Keratinocyte (primary cell): ENCODE measurements at regions not wholly inside any gene's neighbourhood (a gene's known extent, or its start where the extent isn't known, plus 50 kb on each side); places are given as distances from the start of the nearest gene placed in this dataset.
"Not testable (repeated sequence)": the region's sequence is repeated elsewhere in the genome, so short reads cannot be mapped to it uniquely, and the experiment has no call there.

ENCODE experiments used
- DNase-seq: peaks from one replicate; pipeline ENCODE4 v3.0.0-alpha.2; 2011; ENCODE audit warnings: low read depth, missing footprints, low spot score
- FAIRE-seq: peaks from 2 replicates; lab custom pipeline; 2011; peaks lifted over from hg19 to GRCh38; lab: Jason Lieb, UNC
- H2AFZ ChIP-seq: 2 replicates; pipeline ENCODE4 v1.6.0; 2012; ENCODE audit warnings: low read length, control low read depth, inconsistent platforms; ENCODE audit not compliant: control insufficient read depth
- H3K27ac ChIP-seq: 2 replicates; pipeline ENCODE4 v1.5.1; 2011; ENCODE audit warnings: low read length; ENCODE audit not compliant: control insufficient read depth, insufficient read depth
- H3K27me3 ChIP-seq: 3 replicates; pipeline ENCODE4 v1.6.0; 2011; ENCODE audit warnings: low read length; ENCODE audit not compliant: control insufficient read depth, insufficient read depth; ENCODE audit errors: extremely low read depth
- H3K36me3 ChIP-seq, 2 experiments: 2 replicates in 1 of 2; 3 replicates in 1 of 2; pipeline ENCODE4 v1.5.1; 2011; ENCODE audit warnings: low read length in 2 of 2, mild to moderate bottlenecking in 1 of 2; ENCODE audit not compliant: control insufficient read depth in 2 of 2, insufficient read depth in 2 of 2; ENCODE audit errors: extremely low read depth in 1 of 2
- H3K4me1 ChIP-seq: 3 replicates; pipeline ENCODE4 v1.5.1; 2011; ENCODE audit warnings: low read length; ENCODE audit not compliant: control insufficient read depth, insufficient read depth; ENCODE audit errors: extremely low read depth
- H3K4me2 ChIP-seq: 3 replicates; pipeline ENCODE4 v1.6.0; 2011; ENCODE audit warnings: low read depth, low read length; ENCODE audit not compliant: control insufficient read depth, insufficient read depth; ENCODE audit errors: extremely low read depth
- H3K4me3 ChIP-seq, 3 experiments: fragments of 200-600 bp in 1 of 3; sonication (generic) in 1 of 3; 2 replicates in 2 of 3; 3 replicates in 1 of 3; pipeline ENCODE4 v1.5.1; 2011 to 2016; ENCODE audit warnings: low read length in 3 of 3, mild to moderate bottlenecking in 3 of 3, control low read depth in 2 of 3, inconsistent platforms in 1 of 3, low read depth in 1 of 3, mixed read lengths in 1 of 3, mixed run types in 1 of 3, moderate library complexity in 1 of 3; ENCODE audit not compliant: control insufficient read depth in 2 of 3, insufficient read depth in 2 of 3; ENCODE audit errors: extremely low read depth in 1 of 3
- H3K79me2 ChIP-seq: 2 replicates; pipeline ENCODE4 v1.6.0; 2012; ENCODE audit warnings: low read length; ENCODE audit not compliant: control insufficient read depth, insufficient read depth
- H3K9ac ChIP-seq: 3 replicates; pipeline ENCODE4 v1.6.0; 2011; ENCODE audit warnings: low read length; ENCODE audit not compliant: control insufficient read depth, insufficient read depth; ENCODE audit errors: extremely low read depth
- H3K9me1 ChIP-seq: 3 replicates; pipeline ENCODE4 v1.6.0; 2011; ENCODE audit warnings: low read length; ENCODE audit not compliant: control insufficient read depth, insufficient read depth; ENCODE audit errors: extremely low read depth
- H3K9me3 ChIP-seq: 2 replicates; pipeline ENCODE4 v1.5.1; 2012; ENCODE audit warnings: low read depth, low read length; ENCODE audit not compliant: control insufficient read depth
- H4K20me1 ChIP-seq: 3 replicates; pipeline ENCODE4 v1.6.0; 2011; ENCODE audit warnings: low read length; ENCODE audit not compliant: control insufficient read depth, insufficient read depth; ENCODE audit errors: extremely low read depth
- EZH2 ChIP-seq: IDR thresholded peaks from one replicate; pipeline ENCODE4 v1.6.1; 2012; ENCODE audit warnings: inconsistent platforms, mild to moderate bottlenecking, low read length, moderate library complexity
- dilution Hi-C: fragments of 300-500 bp; cut with MboI; formaldehyde crosslinking; loops from one replicate; pipeline ENCODE4 v1.7.0; 2020; ENCODE audit warnings: low sequenced_read_pairs; ENCODE audit not compliant: extremely low pct_ligation_motif_present
- TF ChIP-seq, protein P1 (sequence below), 3 experiments: IDR thresholded peaks in 1 of 3; conservative IDR thresholded peaks in 1 of 3; optimal IDR thresholded peaks in 1 of 3; 2 replicates in 2 of 3; 3 replicates in 1 of 3; pipeline versions ENCODE3 to v1.5.1; 2011; ENCODE audit warnings: low read length in 3 of 3, mild to moderate bottlenecking in 3 of 3, moderate library complexity in 2 of 3, control low read depth in 1 of 3, inconsistent platforms in 1 of 3; ENCODE audit not compliant: insufficient read depth in 2 of 3; ENCODE audit errors: extremely low read depth in 1 of 3

DNA sequence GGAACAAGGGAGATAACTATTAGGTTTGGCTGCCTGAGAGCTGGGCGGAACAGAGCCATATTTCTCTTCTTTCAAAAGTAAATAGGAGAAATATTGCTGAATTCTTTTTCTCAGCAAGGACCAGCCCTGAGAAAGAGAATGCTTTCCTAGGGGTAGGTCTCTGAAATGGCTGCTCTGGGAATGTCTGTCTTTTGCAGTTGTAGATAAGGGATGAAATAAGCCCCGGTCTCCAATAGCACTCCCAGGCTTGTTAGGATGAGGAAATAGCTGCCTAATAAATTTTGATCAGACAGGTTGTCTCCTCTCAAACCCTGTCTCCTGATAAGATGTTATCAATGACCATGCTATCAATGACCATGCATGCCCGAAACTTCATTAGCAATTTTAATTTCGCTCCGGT lies 207.8 kb upstream of the KIT start:
- Histone ChIP-seq H2AFZ (no peak overlapping the region), H3K9ac (no peak overlapping the region), H3K4me1 (no peaks in the 10 kb centered on the region), H3K27me3 (no peaks in the 10 kb centered on the region), H4K20me1 (no peaks in the 10 kb centered on the region), H3K27ac (no peak overlapping the region), H3K4me2 (no peak overlapping the region), H3K36me3 (no peaks in the 10 kb centered on the region), H3K79me2 (no peaks in the 10 kb centered on the region), H3K9me3 (peaks cover 2% of the 10 kb centered on the region), H3K4me3 (no peak overlapping the region), H3K9me1 (no peaks in the 10 kb centered on the region)
- FAIRE-seq = no peak
- dilution Hi-C loops = no loop called here
- TF ChIP-seq, protein P1, sequence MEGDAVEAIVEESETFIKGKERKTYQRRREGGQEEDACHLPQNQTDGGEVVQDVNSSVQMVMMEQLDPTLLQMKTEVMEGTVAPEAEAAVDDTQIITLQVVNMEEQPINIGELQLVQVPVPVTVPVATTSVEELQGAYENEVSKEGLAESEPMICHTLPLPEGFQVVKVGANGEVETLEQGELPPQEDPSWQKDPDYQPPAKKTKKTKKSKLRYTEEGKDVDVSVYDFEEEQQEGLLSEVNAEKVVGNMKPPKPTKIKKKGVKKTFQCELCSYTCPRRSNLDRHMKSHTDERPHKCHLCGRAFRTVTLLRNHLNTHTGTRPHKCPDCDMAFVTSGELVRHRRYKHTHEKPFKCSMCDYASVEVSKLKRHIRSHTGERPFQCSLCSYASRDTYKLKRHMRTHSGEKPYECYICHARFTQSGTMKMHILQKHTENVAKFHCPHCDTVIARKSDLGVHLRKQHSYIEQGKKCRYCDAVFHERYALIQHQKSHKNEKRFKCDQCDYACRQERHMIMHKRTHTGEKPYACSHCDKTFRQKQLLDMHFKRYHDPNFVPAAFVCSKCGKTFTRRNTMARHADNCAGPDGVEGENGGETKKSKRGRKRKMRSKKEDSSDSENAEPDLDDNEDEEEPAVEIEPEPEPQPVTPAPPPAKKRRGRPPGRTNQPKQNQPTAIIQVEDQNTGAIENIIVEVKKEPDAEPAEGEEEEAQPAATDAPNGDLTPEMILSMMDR (optimal IDR thresholded peaks at IDR 0.05 in 1 of 3, IDR thresholded peaks at IDR 0.05 in 1 of 3, conservative IDR thresholded peaks at IDR 0.05 in 1 of 3; ENCODE audit: extremely low read depth in 1 of 3, insufficient read depth in 2 of 3, low read length in 3 of 3) = no peak
- no peak for TF ChIP-seq EZH2
- no peak for DNase-seq

DNA sequence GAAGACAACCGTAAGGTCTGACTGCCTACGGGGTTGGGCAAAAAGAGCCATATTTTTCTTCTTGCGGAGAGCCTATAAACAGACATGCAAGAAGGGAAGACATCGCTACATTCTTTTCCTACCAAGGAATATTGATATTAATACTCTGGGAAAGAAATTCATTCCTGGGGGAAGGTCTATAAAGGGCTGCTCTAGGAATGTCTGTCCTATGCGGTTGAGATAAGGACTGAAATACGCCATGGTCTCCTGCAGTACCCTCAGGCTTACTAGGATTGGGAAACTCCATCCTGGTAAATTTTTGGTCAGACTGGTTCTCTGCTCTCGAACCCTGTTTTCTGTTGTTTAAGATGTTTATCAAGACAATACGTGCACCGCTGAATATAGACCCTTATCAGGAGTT lies 190.8 kb upstream of the KIT start:
- H3K4me3 ChIP-seq, H2AFZ ChIP-seq, FAIRE-seq, H3K9me1 ChIP-seq, H3K27me3 ChIP-seq, H3K79me2 ChIP-seq, H3K9me3 ChIP-seq, dilution Hi-C loops, H3K4me1 ChIP-seq, H3K36me3 ChIP-seq, H4K20me1 ChIP-seq, H3K27ac ChIP-seq, DNase-seq, H3K9ac ChIP-seq, H3K4me2 ChIP-seq: not testable (repeated sequence)

DNA sequence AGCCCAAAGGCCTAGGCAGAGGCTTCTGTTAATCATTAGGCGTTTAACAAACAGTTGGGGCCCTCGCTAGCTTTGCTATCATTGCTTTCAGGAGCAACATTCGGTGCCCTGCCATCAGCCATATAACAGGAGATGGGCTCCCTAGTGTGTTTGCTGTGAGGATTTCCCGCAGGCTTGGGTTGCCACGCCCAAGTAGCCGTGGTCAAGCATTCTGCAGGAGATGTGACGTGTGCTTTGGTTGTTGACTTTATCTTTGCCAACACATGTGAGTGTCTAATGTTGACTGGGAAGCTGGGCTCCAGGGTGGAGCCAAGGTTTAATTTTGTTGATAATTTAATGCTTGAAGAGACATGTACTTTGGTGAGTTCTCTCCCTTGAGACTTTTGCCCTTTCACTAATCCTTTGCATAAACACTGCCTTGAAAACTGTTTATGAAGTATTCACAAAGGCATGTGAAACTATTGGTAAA lies 184.6 kb upstream of the KIT start:
- dilution Hi-C loops = no loop called here
- no peaks in the 10 kb centered on the region for H3K4me1 ChIP-seq
- TF ChIP-seq, protein P1 (optimal IDR thresholded peaks at IDR 0.05 in 1 of 3, IDR thresholded peaks at IDR 0.05 in 1 of 3, conservative IDR thresholded peaks at IDR 0.05 in 1 of 3; ENCODE audit: extremely low read depth in 1 of 3, insufficient read depth in 2 of 3, low read length in 3 of 3) = no peak
- no peak for TF ChIP-seq EZH2
- no peak overlapping the region for H3K9ac ChIP-seq
- H2AFZ ChIP-seq = no peak overlapping the region
- H3K27me3 ChIP-seq = no peaks in the 10 kb centered on the region
- no peaks in the 10 kb centered on the region for H3K9me3 ChIP-seq
- no peaks in the 10 kb centered on the region for H4K20me1 ChIP-seq
- FAIRE-seq (no peak), DNase-seq (no peak)
- no peaks in the 10 kb centered on the region for H3K9me1 ChIP-seq
- H3K79me2 ChIP-seq = no peaks in the 10 kb centered on the region
- no peak overlapping the region for H3K27ac ChIP-seq
- H3K36me3 ChIP-seq = no peaks in the 10 kb centered on the region
- no peak overlapping the region for H3K4me3 ChIP-seq
- no peak overlapping the region for H3K4me2 ChIP-seq
